Embryonic facial prominence (tissue), 1 donor: ENCODE measurements at regions not wholly inside any gene's neighbourhood (a gene's known extent, or its start where the extent isn't known, plus 50 kb on each side); places are given as distances from the start of the nearest gene placed in this dataset.
"Not testable (repeated sequence)": the region's sequence is repeated elsewhere in the genome, so short reads cannot be mapped to it uniquely, and the experiment has no call there.

Experiments
- DNase-seq: peaks from one replicate; pipeline ENCODE4 v3.0.0-alpha.2; 2016; ENCODE audit errors: extremely low spot score

DNA sequence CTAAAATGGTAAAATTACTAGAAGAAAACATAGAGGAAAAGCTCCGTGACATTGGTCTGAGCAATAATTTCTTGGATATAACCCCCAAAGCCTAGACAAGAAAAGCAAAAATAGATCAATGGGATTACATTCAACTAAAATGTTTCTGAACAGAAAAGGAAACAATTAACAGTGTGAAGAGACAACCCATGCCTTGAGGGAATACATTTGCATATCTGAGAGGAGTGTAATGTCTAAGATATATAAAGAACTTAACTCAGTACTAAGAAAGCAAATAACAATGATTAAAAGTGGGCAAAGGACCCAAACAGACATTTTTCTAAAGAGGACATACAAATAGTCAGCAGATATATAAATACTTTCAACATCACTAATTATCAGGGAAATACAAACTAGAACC, 206.2 kb downstream of the VAPA start:
- DNase-seq = no peak

DNA sequence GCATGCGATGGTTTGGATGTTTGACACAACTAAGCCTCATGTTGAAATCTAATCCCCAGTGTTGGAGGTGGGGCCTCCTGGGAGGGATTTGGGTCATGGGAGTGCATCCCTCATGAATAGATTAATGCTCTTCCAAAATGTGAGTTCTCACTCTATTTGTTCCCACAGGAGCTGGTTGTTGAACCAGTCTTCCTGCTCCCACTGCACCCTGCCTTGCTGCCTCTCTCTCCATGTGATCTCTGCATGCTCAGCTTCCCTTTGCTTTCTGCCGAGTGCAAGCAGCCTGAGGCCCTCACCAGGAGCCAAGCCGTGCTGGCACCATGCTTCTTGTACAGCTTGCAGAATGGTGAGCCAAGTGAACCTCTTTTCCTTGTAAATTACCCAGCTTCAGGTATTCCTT, 206.8 kb downstream of the VAPA start:
- DNase-seq = no peak

DNA sequence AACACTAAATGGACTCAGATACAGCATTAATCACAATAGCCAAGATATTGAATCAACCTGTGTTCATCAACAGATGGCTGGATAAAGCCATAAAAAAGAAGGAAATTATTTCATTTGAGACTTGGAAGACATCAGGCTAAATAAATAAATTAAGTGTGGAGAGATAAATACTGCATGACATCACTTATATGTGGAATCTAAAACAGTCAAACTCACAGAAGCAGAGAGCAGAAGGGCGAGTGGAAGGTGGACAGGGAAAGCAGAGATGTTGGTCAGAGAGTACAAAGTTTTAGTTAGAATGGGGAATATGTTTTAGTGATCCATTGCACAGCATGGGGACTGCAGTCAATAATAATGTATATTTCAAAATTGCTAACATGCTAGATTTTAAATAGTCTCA, 207.2 kb downstream of the VAPA start:
- DNase-seq = no peak

DNA sequence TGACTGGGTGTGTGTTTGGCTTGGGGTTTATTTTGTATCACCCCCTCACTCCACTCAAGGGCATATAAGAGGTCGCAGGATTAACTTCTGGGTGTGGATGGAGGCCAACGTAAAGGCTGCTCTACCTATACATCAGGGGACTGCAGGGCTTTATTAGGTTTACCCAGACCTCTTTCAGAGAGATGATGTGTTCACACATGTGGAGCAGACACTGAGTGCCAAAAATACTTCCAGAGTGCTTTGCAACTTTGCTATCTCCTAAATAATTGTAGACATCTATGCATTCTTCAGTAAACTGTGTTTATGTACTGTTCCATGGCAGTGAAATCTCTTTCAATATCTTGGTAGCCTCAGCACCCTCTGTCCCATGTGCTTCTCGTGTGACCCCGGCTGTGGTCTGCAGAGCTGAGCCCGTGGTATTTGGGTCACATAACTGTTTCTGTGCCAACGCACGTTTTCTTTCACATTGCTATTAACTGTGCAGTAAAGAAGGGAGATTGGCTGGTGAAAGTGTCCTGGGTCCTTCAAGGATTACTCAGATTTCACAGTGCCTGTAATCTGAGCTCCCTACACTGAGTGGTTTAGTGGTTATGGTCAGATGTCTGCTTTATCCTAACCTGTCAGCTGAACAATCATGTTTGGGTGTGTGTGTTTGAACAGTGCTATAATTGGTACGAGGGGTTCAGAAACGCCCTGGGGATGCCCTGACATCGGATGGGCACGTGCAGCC, 208.1 kb downstream of the VAPA start:
- no peak for DNase-seq

DNA sequence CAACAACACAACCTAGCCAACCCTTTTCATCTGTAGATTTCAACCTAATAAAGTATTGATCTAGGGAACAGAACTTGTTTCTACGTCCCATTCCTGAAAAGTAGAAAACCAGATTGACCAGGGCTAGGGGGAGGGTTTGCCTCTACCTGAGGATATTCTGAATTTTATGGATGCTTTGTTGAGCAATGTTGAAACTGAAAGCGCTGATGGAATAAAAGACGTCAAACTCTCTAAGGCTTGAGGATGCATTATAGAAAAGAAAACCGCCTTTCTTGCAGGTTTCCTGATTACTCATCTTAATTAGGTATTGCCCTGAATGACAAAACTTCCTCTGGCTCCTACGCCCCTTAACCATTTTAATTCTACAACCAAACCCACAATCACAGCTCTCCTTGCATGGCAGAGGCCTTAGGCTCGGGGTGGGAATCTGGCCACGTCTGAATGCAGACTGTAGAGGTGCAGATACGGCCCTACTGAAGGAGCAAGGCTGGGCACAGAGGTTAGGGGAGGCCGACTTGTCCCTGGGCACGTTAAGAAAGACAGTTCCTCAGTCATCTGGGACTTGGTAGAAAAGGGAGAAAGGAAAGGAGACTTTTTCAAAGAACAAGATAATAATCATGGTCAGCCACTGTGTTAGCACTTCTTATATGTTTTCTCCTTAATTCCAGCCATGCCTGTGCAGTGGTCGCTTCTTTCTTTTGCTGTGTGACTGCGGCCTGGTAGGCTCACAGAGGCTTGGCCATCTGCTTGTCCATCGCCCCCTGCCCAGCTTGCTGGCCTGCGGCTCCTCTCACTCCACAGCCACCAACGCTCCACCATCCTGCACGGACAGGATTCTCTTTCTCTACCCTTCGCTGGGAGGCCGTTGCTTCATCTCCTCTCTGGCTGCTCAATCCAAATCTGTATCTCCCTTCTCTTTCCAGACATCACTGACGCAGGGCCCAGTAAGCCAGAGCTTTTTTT, 209.5 kb downstream of the VAPA start:
- no peak for DNase-seq

DNA sequence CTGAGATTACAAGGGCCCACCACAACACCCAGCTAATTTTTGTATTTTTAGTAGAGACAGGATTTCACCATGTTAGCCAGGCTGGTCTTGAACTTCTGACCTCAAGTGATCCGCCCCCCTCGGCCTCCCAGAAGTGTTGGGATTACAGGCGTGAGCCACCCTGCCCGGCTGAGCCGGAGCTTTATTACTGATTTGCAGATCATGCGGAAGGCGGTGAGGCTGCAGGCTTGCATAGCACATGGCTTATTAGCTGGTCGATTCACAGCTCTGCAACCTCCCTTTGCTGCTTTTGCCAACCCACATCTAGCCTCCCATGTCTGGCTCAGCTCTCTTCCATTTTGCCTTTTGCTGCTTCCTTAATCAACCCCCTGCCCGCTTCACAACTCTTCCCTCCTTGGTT, 210.3 kb downstream of the VAPA start:
- no peak for DNase-seq

DNA sequence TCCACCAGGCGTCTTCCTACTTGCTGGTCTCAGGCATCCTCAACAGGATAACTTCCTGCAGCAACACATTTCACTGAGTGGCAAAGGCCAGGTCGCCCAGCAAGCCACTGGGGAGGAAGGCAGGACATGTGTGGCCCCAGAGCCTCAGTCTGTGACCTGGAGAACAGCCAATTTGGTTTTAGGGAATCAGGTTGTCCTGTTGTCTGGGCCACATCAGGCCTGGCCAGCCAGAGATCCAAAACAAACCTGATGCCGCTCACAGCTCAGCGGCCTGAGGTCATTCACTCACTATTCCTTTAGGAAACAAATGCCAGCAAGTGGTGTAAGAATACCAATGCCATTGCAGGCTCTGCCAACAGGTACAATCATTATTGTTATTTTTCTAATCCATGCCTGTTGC, 210.7 kb downstream of the VAPA start:
- no peak for DNase-seq

DNA sequence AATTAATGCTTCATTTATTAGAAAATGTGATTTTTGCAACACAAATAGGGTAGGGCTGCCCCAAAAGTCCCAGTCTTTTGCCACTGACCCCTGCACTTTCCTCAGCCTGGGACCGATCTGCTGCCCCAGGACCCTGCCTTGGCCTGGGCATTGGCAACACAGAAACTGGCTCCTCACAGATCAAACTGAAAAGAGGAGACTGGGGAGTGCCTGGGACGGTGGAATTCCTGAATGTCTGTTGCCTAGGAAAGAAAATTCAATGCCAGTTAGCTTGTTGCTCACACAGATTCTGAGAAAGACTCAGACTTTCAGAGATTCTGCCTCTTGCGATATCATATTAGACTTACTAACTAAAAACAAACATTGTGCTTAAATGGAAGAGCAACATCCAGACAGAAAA, 211.2 kb downstream of the VAPA start:
- DNase-seq = no peak

DNA sequence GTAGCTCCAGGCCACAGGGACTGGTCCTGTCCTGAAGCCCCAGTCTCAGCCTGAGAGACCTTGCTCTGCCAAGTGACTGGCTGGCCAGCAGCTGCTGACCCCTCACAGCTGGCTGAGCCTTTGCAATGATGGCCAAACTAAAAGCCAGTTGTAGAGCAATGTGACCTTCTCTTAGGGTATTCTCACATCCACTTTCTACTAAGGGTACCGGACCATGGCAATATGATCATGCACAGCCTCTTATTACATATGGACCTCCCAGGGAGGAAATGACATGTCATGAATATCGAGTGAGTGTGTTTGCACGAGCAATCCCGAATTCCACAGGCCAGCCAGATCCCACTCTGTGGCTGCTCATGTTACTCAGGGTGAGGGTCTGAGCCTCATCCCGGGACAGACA, 213.9 kb downstream of the VAPA start:
- DNase-seq = no peak

DNA sequence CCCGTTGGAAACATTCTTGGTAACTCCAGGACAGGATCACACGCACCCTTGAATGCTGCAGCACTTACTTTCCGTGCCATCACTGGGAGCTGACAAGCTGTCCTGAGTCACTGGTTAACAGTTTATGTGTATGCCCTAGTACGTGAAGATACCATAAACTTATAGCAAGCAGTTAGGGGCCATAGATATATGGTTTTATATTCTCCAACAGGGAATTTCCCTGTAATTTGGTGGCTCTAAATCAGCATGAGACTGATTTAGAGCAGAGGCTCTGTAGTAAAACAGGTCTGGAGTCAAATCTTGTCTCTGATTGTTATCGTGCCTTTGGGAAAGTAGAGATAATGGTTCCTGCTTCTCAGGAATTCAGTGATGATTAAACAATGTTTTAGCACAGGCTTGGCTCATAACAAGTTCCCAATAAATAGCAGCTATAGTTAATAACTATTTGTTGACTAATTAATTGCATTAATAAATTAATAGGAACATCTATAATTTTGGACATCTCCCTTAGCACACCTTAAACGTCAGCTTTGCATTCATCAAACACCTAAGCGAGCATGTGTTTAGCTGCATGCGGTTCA, 215.2 kb downstream of the VAPA start:
- DNase-seq = no peak

DNA sequence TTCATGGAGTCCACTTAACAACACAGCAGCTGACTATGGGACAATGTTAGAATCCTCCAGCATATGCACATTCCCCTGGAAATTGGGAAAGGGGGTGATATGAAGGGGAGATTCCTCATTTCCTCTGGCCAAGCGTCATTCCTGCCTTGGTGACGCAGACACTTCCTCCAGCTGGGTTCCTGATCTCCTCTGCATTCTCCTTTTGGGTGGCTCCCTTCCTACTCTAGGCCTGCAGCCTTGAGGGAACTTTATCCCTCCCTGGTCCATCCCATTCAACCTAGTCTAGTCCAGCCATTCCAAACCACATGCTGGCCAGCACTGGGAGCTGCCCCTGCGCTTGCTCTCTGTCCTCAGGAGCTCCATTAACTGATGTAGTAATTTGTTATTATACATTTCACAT, 216.8 kb downstream of the VAPA start:
- no peak for DNase-seq

DNA sequence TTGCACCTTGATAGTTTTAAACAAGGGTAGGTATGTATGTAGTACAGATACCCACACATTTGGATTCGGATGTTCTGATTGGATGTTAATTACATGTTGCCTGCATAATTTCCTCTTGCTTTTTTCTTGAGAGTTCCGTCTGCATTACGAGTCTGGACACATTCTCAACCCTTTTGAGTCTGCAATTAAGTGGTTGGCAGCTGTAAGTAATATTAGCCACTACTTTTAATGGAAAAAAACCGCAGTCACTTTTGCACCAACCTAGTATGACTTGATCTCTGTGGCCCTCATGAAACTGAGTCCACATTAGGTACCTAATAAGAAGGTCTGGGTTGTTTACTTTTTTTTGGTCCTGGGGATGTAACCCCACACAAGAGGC, 217.3 kb downstream of the VAPA start:
- no peak for DNase-seq

DNA sequence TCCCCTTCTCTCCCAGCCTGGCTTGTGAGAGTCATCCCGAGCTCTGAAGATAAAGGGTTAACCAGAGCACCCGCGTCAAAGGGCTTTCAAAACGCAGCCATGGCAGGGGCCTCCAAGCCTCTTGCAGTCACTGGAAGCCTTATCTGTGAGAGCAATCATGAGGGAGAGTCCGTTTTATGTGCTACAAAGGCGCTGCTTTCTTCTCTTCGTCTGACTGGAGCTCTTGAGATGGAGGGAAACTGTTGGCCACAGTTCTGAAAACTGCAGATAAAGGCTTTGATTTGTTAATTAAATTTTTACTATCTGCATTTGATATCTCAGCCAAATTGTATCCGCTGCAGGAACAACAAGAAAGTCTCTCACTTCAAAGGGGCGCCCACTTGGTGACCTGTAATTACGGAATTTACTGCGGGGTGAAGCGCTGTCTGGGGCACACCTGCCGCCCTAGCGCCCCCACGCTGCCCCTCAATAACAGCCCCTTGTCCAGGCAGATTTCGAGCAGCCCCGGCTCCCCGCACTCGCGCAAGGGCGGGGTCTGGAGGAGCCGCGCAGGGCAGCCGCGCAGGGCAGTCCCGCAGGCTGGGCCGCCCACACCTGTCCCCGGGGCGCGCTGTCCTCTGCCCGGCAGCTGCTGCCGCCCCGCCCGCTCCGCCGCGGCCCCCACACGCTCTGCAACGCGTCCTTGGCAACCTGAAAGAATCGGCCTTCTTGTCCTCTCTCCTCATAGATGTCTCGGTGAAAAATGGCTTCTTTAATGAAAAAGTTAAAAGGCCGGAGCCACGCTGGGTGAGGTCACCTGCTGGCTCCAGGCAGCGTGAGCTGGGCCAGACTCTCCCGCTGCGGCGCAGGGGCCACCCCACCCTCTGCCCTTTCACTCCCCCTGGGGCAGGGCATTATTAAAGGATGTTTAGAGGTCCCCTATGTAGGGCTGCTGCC, 217.9 kb downstream of the VAPA start:
- DNase-seq = no peak

DNA sequence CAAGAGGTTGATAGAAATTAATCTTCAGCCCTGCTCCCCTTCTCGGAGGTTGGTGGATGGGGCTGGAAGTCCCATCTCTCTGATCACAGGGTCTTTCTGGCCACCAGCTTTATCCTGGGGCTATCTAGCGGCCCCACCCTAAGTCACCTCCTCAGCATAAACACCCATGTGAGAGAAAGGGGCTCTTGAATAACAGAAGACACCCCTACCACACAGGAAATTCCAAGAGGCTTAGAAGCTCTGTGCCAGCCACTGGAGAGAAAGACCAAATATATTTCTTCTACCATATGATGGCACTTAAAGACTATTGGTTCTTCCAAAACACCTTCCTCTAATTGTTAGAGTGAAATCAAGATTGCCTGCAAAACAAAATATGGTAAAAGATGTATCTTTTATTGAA, 219.7 kb downstream of the VAPA start:
- DNase-seq = no peak

DNA sequence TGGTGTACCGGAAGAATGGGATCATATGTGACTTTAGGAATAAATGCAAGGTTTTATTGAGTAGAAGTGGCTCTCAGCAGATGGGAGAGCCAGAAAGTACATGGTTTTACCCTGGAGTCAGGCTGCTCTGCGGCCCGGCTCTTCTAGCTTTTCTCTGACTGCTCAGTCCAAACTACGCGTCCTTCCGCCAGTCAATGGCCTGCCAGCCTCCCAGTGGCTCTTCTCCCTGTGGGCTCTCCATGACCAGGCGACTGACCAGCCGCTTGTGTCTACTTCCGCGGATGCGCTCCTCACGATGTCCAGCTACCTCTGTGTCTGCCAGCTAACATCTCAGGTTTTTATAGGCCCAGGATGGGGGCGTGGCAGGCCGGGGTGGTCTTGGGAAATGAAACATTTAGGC, 220.4 kb downstream of the VAPA start:
- no peak for DNase-seq

DNA sequence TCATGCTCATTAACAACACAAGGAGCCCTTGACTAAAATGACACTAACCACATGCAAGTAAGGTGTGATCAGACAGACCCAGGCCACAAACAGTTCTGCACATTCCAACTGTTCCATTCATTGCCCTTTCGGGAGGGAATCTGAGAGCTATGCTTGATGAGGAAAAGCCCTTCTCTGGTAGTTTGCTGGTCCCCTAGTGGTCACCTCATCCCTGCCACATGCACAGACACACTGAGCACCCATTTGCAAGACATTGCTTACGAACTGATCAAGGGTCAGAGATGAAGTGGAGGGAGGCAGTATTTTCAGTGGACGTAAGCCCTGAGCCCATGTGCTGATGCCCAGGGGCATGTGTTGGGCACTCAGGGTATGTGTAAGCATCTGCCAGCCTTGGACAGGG, 220.9 kb downstream of the VAPA start:
- DNase-seq = not testable (repeated sequence)

DNA sequence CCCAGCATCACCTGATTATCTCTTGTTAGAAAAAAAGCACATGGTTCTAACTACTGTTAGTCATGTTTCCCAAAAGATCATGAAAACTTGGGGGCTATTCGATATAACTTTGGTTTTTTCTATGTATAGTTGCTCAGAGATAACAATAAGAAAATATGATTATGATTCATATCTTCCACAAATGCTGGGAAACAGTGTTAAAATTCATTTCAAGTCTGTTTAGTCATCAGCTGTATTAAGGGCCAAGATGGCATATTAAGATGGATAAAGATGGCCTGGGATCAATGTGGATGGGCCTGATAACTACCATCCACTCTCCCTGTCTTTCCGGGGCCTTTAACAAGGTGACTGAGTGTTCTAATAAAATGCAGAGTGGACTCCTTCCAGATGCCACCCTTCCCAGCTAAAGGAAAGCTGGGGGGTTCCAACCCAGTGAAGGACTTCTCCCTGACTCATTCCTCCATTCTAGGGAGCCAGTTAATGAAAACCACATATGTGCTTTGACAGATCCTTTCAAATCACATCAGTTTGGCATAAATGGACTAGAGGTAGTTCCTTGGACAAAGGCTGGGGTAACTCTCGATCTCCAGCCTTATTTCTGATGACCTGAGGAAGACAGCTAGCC, 221.6 kb downstream of the VAPA start:
- no peak for DNase-seq

DNA sequence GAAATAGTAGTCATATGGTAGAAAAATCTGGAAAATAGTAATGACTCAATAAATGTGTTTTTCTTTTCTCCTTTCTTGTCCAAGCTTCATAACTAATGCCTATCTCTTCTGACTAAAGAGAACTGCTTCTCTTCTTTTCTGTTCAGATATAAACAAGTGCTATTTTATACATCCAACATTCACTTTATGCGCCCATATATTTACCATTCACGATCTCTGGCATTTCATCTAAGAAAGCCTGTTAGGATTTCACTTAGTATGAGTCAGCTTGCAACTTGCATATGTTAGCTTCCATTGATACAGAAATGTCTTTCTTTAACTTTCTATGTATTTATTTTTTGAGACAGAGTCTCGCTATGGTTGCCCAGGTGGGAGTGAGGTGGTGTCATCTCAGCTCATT, 224.9 kb downstream of the VAPA start:
- DNase-seq = no peak

DNA sequence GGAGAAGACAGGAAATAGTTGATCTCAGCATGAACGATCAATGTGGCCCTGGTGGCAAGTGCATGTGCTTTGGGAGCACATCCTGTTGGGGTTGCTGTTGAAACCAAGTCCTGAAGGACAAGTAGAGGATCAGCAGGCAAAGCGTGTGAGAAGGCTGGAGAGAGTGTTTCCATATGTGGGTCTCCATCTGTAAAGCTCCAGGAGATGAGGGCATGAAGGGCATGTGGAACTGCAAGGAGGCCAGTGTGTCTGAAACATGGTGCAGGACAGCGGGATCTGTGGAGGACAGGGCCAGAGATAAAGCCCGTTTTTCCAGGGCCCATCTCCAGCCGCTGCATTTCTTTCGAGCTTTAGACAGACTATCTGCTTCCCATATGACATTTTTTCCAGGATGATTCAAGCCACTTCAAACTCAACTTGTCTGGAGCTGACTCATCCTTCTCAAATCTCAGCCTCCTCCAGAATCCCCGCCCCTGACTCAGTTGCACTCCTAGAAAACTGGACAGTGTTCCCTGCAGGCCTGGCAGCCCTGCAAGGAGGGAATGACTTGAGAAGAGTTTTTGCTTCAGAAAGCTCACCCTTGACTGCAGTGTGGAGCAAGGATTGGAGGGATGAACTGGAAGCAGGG, 226.1 kb downstream of the VAPA start:
- DNase-seq = no peak

DNA sequence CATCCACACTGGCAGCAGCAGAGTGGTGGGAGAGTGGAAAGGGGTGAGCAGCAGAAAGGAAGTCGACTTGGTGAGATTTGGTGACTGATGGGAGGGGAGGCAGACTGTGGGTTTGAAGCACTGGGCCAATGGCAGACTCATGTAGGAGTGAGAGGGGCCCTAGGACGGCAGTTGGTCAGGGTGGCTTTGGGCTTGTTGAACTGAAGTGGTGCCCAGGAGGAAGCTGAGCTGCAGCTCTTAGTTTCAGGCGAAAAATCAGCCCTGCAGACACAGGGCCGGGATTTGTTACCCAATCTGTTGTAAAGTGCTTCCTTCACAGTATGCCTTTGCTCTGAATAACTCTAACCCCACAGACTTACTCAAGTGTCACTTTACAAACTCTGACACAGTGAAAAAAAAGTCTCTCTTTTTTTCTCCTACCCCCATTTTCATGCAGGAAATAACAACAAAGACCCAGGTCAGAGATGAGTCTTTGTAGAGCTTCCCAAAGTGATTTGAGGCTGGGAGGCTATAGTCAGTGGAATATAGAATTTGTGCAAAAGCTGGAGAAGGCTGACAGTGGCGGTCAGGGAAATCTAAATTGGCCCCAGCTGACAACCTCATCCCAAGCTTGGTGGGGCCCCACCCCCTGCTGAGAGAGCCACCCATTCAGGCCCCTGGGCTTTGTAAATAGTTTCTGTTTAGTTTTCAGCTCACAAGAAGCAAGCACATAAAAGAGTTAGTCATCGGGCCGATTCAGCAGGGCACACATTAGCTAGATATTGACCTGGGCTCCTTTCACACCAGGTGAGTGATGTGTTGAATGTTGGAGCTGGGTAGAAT, 226.9 kb downstream of the VAPA start:
- no peak for DNase-seq
